HepG2 (cell line): ENCODE measurements at regions not wholly inside any gene's neighbourhood (a gene's known extent, or its start where the extent isn't known, plus 50 kb on each side); places are given as distances from the start of the nearest gene placed in this dataset.

Experiments
- ATAC-seq: fragments of 200-7000 bp; cut with Tn5 transposase; 3 replicates; pipeline ENCODE4 v1.9.1; 2020; ENCODE audit warnings: mild to moderate bottlenecking, moderate library complexity
- BruUV-seq: library from RNA; stranded (reverse); fragments of 400-500 nt; replicated peaks from 2 replicates; lab custom pipeline; 2021; lab: Mats Ljungman, UMichigan
- CTCF ChIA-PET: fragments of 300-600 bp; formaldehyde crosslinking; extraction: SDS; loops from one replicate; lab custom pipeline; 2021; ENCODE audit warnings: low total read pairs, inconsistent platforms, low intra/inter-chr PET ratio; lab: Yijun Ruan, JAX
- POLR2A ChIA-PET: fragments of 350-600 bp; sonication (Branson Sonifier 250); formaldehyde crosslinking; loops from one replicate; lab custom pipeline; 2020; ENCODE audit warnings: antibody characterized with exemption, inconsistent platforms; lab: Yijun Ruan, JAX
- DNase-seq: peaks from one replicate; pipeline ENCODE4 v3.0.0-alpha.2; 2015; ENCODE audit warnings: low spot score
- FAIRE-seq: peaks from 3 replicates; lab custom pipeline; 2011; peaks lifted over from hg19 to GRCh38; lab: Jason Lieb, UNC
- H2AFZ ChIP-seq: one replicate; pipeline ENCODE4 v1.6.1; 2011; ENCODE audit warnings: low read length, inconsistent platforms
- H3K27ac ChIP-seq: fragments of 300-600 bp; 3 replicates; pipeline ENCODE4 v1.8.0; 2011; ENCODE audit warnings: mixed run types, mild to moderate bottlenecking, mixed read lengths, low read length, inconsistent platforms; ENCODE audit not compliant: insufficient read depth; ENCODE audit errors: extremely low read length
- H3K27me3 ChIP-seq, 2 experiments: fragments of 200-600 bp in 1 of 2; 2 replicates in 1 of 2; 3 replicates in 1 of 2; pipeline versions ENCODE4 v1.6.0 to v1.8.0; 2011; ENCODE audit warnings: low read length in 2 of 2, mild to moderate bottlenecking in 2 of 2, moderate library complexity in 2 of 2, inconsistent platforms in 1 of 2; ENCODE audit not compliant: insufficient read depth in 2 of 2, control insufficient read depth in 1 of 2
- H3K36me3 ChIP-seq, 2 experiments: fragments of 200-600 bp in 1 of 2; replicated peaks in 1 of 2; 2 replicates in 1 of 2; 3 replicates in 1 of 2; pipeline versions ENCODE4 v1.5.1 to v1.8.0; 2011; ENCODE audit warnings: low read length in 2 of 2, inconsistent platforms in 1 of 2; ENCODE audit not compliant: insufficient read depth in 2 of 2, control insufficient read depth in 1 of 2
- H3K4me1 ChIP-seq: 2 replicates; pipeline ENCODE4 v1.5.1; 2012; ENCODE audit warnings: low read length, inconsistent platforms; ENCODE audit not compliant: insufficient read depth
- H3K4me2 ChIP-seq: 2 replicates; pipeline ENCODE4 v1.6.0; 2011; ENCODE audit warnings: low read depth, low read length, inconsistent platforms
- H3K4me3 ChIP-seq, 3 experiments: fragments of 200-600 bp in 1 of 3; sonication (generic), shearing (Covaris generic) in 1 of 3; replicated peaks in 1 of 3; 2 replicates each; pipeline ENCODE4 v1.5.1; 2011 to 2016; ENCODE audit warnings: low read length in 3 of 3, inconsistent platforms in 2 of 3, low read depth in 2 of 3, mild to moderate bottlenecking in 2 of 3, control low read depth in 1 of 3, mixed read lengths in 1 of 3; ENCODE audit not compliant: insufficient read depth in 1 of 3
- H3K79me2 ChIP-seq: one replicate; pipeline ENCODE4 v1.6.1; 2011; ENCODE audit warnings: low read length, inconsistent platforms; ENCODE audit not compliant: insufficient read depth
- H3K9ac ChIP-seq: 2 replicates; pipeline ENCODE4 v1.6.0; 2011; ENCODE audit warnings: mild to moderate bottlenecking, low read depth, low read length, inconsistent platforms; ENCODE audit not compliant: insufficient read depth
- H3K9me3 ChIP-seq: 2 replicates; pipeline ENCODE4 v1.5.1; 2012; ENCODE audit warnings: mild to moderate bottlenecking, low read length
- H4K20me1 ChIP-seq: 2 replicates; pipeline ENCODE4 v1.6.0; 2011; ENCODE audit warnings: inconsistent platforms, mild to moderate bottlenecking, low read length, moderate library complexity; ENCODE audit not compliant: insufficient read depth
- GPBP1L1 ChIP-seq: sonication (generic); formaldehyde crosslinking; IDR thresholded peaks from 2 replicates; pipeline ENCODE4 v1.5.0; 2020; ENCODE audit warnings: mild to moderate bottlenecking, missing genetic modification reagents
- NPAS2 ChIP-seq: sonication (generic); formaldehyde crosslinking; IDR thresholded peaks from 2 replicates; pipeline ENCODE4 v1.8.0; 2022; ENCODE audit warnings: mild to moderate bottlenecking, missing genetic modification reagents, borderline replicate concordance
- PBX3 ChIP-seq: sonication (generic); formaldehyde crosslinking; IDR thresholded peaks from 2 replicates; pipeline ENCODE4 v1.8.1; 2023; ENCODE audit warnings: missing genetic modification reagents, inconsistent platforms, borderline replicate concordance
- TCF7L2 ChIP-seq: IDR thresholded peaks from 2 replicates; pipeline ENCODE4 v1.6.1; 2011; ENCODE audit warnings: mild to moderate bottlenecking, low read depth, low read length, moderate library complexity
- ZBTB37 ChIP-seq: sonication (generic); formaldehyde crosslinking; IDR thresholded peaks from 2 replicates; pipeline ENCODE4 v1.4.0; 2020; ENCODE audit warnings: mild to moderate bottlenecking, missing genetic modification reagents
- ZNF7 ChIP-seq: IDR thresholded peaks from 2 replicates; pipeline ENCODE4 v1.6.1; 2016; ENCODE audit warnings: missing biosample characterization, missing genetic modification reagents
- WGBS: methylation state at CpG from one replicate; pipeline ENCODE4 v1.1.6; 2017; ENCODE audit warnings: low lambda C conversion rate; 5-methylcytosine and 5-hydroxymethylcytosine counted together
- in situ Hi-C: cut with HindIII; loops from 2 replicates; pipeline ENCODE4 v1.10.0; 2017; ENCODE audit warnings: low pct_unique_long_range_greater_than_20kb; ENCODE audit not compliant: extremely low pct_ligation_motif_present
- intact Hi-C: fragments of 100-400 bp; cut with micrococcal nuclease; formaldehyde crosslinking; loops from one replicate; pipeline ENCODE4 v1.10.0; 2022; ENCODE audit not compliant: unreplicated experiment

- in situ Hi-C loops, result no loop called here
- Histone ChIP-seq H3K9ac (no peak overlapping the region), H3K27me3 (no peaks in the 10 kb centered on the region), H3K9me3 (no peaks in the 10 kb centered on the region)
- no peak for ATAC-seq
- no peak for TF ChIP-seq PBX3
- TF ChIP-seq, all 625 proteins: peak for 0
- DNase-seq, result no peak
- 0% methylated on average over 3 of the region's 4 CpGs for WGBS
- no peak for FAIRE-seq
- no peaks in the 10 kb centered on the region for H3K36me3 ChIP-seq
- intact Hi-C loops, result no loop called here
- no peaks in the 10 kb centered on the region for H3K4me1 ChIP-seq
- no peak overlapping the region for H3K4me3 ChIP-seq
- no peaks in the 10 kb centered on the region for H3K79me2 ChIP-seq
- no peaks in the 10 kb centered on the region for H4K20me1 ChIP-seq
- no peak overlapping the region for H3K4me2 ChIP-seq
- no peak overlapping the region for H3K27ac ChIP-seq
- H2AFZ ChIP-seq, result no peak overlapping the region
- CTCF ChIA-PET, result no interaction called here
- POLR2A ChIA-PET, result no interaction called here
- no TSS peak for BruUV-seq
These were observed 173.3 kb downstream of the SLC16A9 start for GRCh38 chr10:59536167-59537014.

- Histone ChIP-seq H3K4me2 (no peak overlapping the region), H3K9me3 (no peaks in the 10 kb centered on the region), H3K79me2 (no peaks in the 10 kb centered on the region), H3K27me3 (no peaks in the 10 kb centered on the region), H3K4me1 (no peaks in the 10 kb centered on the region), H3K36me3 (no peaks in the 10 kb centered on the region), H2AFZ (no peak overlapping the region), H3K4me3 (no peak overlapping the region), H3K27ac (no peak overlapping the region), H3K9ac (no peak overlapping the region), H4K20me1 (no peaks in the 10 kb centered on the region)
- in situ Hi-C loops, result no loop called here
- DNase-seq, result no peak
- POLR2A ChIA-PET, result no interaction called here
- no peak for ATAC-seq
- CTCF ChIA-PET, result no interaction called here
- no peak for FAIRE-seq
- intact Hi-C loops, result no loop called here
- no TSS peak for BruUV-seq
- WGBS, result 0% methylated on average over 1 of the region's 1 CpG
- TF ChIP-seq ZBTB37 (CRISPR knock-in tag) (no peak), NPAS2 (CRISPR knock-in tag) (no peak), GPBP1L1 (CRISPR knock-in tag) (no peak), TCF7L2 (no peak), ZNF7 (no peak)
These were observed 162.0 kb upstream of the FAM13C start for GRCh38 chr10:59524348-59524747.
